GM18868 (cell line): ENCODE measurements at regions not wholly inside any gene's neighbourhood (a gene's known extent, or its start where the extent isn't known, plus 50 kb on each side); places are given as distances from the start of the nearest gene placed in this dataset.
"Not testable (repeated sequence)": the region's sequence is repeated elsewhere in the genome, so short reads cannot be mapped to it uniquely, and the experiment has no call there.

Experiments used
- ATAC-seq: cut with Tn5 transposase; IDR thresholded peaks from one replicate; pipeline ENCODE4 v1.9.1; 2021; ENCODE audit warnings: mild to moderate bottlenecking, moderate library complexity; ENCODE audit not compliant: unreplicated experiment

GRCh38 chr5:91494447-91494996, 111.4 kb upstream of the ARRDC3 start:
- ATAC-seq = no peak

- ATAC-seq = no peak
Measured at GRCh38 chr5:91493086-91493485, 110.0 kb upstream of the ARRDC3 start.

- no peak for ATAC-seq
Measured at GRCh38 chr5:91491229-91491628, 108.1 kb upstream of the ARRDC3 start.

- no peak for ATAC-seq
Measured at GRCh38 chr5:91490316-91490715, 107.2 kb upstream of the ARRDC3 start.

- ATAC-seq = no peak
Measured at GRCh38 chr5:91487420-91487819, 104.3 kb upstream of the ARRDC3 start.

- no peak for ATAC-seq
Measured at GRCh38 chr5:91486638-91487037, 103.5 kb upstream of the ARRDC3 start.

GRCh38 chr5:91484662-91485061, 101.5 kb upstream of the ARRDC3 start:
- ATAC-seq = no peak

GRCh38 chr5:91479376-91479775, 96.3 kb upstream of the ARRDC3 start:
- not testable (repeated sequence) for ATAC-seq

GRCh38 chr5:91478096-91478495, 95.0 kb upstream of the ARRDC3 start:
- ATAC-seq = no peak

GRCh38 chr5:91477408-91477807, 94.3 kb upstream of the ARRDC3 start:
- ATAC-seq = no peak

GRCh38 chr5:91474201-91474600, 91.1 kb upstream of the ARRDC3 start:
- ATAC-seq = no peak

GRCh38 chr5:91472631-91473030, 89.5 kb upstream of the ARRDC3 start:
- no peak for ATAC-seq

GRCh38 chr5:91469517-91470165, 86.5 kb upstream of the ARRDC3 start:
- peak; percentile 35 for ATAC-seq

GRCh38 chr5:91468651-91469422, 85.7 kb upstream of the ARRDC3 start:
- no peak for ATAC-seq

- no peak for ATAC-seq
Measured at GRCh38 chr5:91464886-91465646, 81.9 kb upstream of the ARRDC3 start.

GRCh38 chr5:91457681-91458058, 74.6 kb upstream of the ARRDC3 start:
- ATAC-seq = no peak

GRCh38 chr5:91456928-91457680, 74.0 kb upstream of the ARRDC3 start:
- ATAC-seq = no peak

GRCh38 chr5:91449083-91449482, 66.0 kb upstream of the ARRDC3 start:
- no peak for ATAC-seq

GRCh38 chr5:91448079-91448478, 65.0 kb upstream of the ARRDC3 start:
- ATAC-seq = not testable (repeated sequence)

GRCh38 chr5:91446880-91447279, 63.8 kb upstream of the ARRDC3 start:
- not testable (repeated sequence) for ATAC-seq
